GM19395 (cell line): ENCODE measurements at regions not wholly inside any gene's neighbourhood (a gene's known extent, or its start where the extent isn't known, plus 50 kb on each side); places are given as distances from the start of the nearest gene placed in this dataset.

Experiments
- ATAC-seq: cut with Tn5 transposase; IDR thresholded peaks from one replicate; pipeline ENCODE4 v1.9.1; 2021; ENCODE audit warnings: mild to moderate bottlenecking, moderate library complexity; ENCODE audit not compliant: unreplicated experiment

DNA sequence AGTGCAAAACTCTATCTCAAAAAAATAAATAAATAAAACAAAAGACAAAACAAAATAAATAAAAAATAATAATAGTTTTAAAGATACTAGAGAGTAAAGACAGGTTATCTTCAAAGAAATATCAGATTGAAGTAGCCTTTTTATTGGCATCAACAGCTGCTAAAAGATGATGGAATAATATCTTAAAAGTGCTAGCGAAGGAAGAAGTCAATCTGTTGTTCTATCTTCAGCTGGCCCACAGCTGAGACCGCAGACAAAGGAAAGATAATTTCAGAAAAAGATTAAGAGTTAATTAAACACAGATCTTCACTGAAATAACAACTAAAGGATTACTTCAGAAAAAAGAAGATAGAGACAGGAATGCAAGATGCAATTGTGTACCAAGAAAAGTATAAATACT, 130.2 kb upstream of the PKDCC start:
- ATAC-seq: no peak

DNA sequence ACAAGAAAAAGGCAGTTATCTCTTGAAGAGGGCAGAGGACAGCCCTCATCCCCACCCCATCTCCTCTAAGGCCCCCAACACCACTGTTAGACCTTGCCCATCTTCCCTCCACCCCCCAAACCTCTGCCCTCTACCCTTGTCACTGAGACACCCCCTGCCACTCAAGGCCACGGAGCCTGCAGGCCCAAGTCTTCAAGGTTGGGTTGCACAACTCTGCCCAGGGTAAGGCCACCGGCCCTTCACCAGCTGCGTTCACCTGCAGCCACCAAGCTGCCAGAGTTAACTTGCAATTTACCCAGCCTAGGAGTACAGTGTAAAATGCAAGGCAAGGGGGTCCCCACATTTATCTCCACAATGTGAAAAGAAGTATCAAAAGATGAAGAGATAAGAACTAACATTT, 128.7 kb upstream of the PKDCC start:
- ATAC-seq: no peak

GRCh38 chr2:41920181-41920580, 127.6 kb upstream of the PKDCC start:
- no peak for ATAC-seq

DNA sequence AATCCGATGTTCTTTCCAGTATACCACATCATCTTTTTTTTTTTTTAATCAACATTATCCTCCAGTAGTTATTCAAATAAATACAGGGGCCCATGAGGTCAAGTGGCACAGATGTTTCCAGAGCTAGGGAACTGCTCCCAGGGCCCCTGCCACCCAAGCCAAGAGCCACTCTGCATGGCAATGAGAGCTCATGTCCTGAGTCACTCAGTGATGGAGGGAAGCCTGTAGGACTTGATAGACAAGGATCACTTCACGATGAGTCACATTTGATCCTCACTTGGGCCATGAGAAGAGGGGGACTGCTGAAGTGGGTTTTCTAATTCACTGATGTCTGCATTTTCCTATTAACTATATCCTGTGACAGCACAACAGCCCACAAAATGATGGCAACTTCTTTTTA, 127.0 kb upstream of the PKDCC start:
- ATAC-seq: no peak

DNA sequence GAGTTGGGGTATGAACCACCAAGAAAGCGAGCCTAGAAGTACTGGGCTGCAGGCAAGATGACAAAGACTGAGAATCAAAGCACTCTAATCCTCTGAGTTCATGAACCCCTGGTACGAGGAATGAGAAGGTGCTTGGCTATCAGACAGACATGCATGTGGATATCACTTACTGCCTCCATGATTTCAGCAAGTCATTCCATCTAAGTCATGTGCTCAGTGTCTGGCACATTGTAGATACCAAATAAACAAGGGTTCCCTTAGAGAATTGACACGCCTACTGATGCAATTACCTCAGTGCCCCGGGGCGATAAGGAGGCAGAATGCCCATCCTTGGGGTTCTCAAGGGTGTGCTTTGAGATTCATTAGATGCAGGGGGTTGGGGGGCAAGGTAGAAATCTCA, 125.6 kb upstream of the PKDCC start:
- no peak for ATAC-seq

- ATAC-seq: no peak
Observed at GRCh38 chr2:41923156-41923786, 124.5 kb upstream of the PKDCC start.

DNA sequence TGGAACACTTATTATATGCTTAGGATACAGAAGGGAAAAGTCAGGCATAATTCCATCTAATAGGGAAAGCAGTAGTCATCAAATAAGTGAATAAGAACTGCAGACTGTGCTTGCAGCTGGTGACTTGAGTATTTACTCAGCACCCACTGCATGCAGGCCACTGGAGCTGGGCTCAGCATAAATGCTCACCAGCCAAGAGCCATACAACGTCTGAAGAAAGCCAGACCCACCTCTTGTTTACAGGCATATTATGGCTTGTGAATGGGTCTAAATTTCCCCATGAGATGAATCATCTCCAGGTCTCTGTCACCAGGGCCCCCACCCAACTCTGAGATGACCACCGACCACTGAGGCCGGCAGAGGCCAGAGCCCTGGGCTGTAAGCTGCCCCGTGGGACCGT, 123.8 kb upstream of the PKDCC start:
- no peak for ATAC-seq

GRCh38 chr2:41924709-41925408, 123.0 kb upstream of the PKDCC start:
- no peak for ATAC-seq

- ATAC-seq: no peak
Observed at GRCh38 chr2:41925712-41926111, 122.1 kb upstream of the PKDCC start.

DNA sequence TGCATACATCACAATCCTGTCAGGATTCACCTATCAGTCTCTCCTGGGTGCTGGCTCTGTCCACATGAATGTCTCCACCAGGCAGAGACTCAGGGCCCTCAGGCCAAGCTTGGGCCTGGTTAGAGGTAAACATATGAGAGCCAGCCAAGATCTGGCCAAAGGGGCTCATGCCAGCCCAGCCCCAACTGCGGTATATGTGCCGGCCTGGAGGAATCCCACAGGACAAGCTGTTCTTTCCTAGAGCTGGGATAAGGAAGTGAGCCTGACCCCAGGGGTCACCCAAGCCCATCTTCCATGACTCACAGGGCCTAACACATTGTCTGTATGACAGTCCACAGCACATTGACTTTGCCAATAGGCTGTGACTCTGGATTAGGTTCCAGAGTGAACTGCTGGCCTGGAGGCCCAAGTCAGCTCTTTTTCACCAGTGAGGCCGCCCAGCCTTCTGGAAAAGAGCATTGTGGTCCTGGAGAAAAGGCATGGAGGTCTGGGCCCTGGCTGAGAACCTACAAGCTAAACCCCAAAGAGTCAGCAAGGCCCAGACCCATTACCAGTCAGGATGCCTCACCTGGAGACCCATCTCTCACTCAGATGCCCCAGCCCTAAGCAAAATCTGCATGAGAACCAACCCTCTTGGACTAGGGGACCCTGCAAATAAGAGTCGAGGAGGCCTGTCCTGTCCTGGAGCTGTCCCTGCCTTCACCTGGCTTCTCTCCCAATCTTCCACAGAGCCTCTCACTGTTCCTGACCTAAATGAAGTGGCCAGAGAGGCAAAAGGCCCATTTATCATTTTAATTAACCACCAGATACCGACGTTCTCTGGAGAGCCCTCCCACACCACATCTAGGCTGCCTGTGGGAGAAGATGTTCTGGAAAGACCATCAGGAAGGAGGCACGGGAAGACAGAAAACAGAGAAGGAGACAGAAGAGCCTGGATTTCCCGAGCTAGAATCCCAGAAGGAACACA, 120.9 kb upstream of the PKDCC start:
- no peak for ATAC-seq

- no peak for ATAC-seq
Observed at GRCh38 chr2:41927581-41928264, 120.1 kb upstream of the PKDCC start.

- ATAC-seq: no peak
Observed at GRCh38 chr2:41928526-41928925, 119.3 kb upstream of the PKDCC start.

DNA sequence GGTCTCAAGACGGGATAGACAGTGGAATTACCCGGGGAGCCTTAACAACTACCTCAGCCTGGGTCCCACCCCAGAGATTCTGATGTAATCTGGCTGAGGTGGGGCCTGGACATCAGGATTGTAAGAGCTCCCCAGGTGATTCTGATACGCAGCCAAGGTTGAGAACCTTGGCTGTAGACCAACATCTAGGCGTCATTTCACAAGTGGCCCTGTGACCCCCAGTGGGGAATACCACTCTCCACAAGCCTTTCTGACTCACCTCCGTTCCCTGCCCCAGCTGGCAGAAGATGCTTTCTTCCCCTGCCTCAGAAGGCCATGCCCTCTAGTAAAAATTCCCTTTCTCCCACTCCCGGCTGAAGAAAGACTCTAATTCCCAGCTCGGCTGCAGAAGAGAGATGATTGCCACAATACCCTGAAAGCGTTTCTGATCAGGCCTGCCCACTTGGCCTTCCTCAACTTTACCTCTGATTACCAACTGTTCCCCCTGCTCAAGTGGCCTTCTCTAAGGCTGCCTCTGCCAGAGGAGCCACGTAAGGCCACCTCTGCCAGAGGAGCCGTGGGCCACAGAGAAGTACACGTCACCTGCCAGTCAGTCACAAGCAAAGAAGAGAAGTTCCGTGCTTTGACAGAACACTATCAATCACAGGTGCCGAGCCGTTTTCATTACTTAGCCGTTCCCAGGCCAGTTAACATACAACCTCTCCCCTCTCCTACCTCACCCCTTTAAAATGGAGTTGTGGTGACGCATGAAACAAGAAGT, 116.8 kb upstream of the PKDCC start:
- no peak for ATAC-seq

DNA sequence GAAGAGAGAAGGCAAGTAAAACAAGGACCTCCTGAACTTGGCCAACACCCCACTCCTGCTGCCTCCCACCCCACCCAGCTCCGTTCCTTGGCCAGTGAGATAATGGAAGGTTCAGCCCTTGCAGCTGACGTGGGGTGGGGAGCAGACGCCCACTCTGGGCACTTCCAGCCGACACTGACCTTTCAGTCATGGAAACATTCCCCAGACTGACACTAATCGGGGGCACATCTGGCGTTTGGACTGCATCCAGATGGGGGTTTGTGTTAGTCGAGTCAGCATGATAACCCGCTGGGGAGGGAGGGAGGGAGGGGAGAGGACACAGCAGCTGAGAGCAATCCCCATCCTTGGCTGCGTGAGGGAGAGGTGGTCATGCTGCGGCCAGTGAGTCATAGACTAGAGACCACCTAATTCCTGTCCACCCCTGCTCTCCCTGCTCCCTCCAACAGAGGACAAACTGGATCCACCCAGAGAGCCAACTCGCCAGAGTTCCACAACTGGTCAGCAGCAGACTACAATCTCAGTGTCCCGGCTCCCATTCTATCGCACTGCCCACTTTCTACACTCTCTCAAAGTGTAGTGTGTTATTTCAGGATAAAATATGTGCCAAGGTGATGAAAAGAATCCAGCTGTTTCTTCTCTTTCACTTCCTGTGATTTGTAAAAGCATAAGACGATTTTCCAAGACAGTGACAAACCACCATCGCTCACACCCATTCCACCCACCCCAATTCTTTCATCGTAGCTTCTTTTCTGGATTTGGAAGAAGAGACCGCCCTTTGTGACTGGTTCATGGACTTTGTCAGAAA, 115.4 kb upstream of the PKDCC start:
- no peak for ATAC-seq

DNA sequence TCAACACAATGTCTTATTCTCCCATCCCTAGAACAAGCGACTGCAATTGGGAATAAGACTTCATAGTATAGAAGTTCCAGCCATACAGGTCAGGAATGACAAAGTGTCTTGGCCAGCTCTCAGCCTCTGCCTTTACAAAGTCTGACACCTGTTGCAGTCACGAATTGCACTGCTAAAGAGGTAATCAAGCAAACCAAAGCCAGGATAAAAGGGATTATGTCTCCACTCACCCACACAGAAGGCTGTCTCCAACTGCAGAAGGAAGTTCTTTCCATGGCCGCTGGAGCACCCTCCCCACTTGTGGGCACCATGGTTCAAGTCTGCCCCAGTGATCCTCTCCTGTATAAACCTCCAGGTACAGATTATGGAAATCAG, 114.8 kb upstream of the PKDCC start:
- ATAC-seq: no peak

- ATAC-seq: no peak
Observed at GRCh38 chr2:41933585-41934320, 114.1 kb upstream of the PKDCC start.

- no peak for ATAC-seq
Observed at GRCh38 chr2:41934329-41934958, 113.4 kb upstream of the PKDCC start.

GRCh38 chr2:41935002-41935401, 112.8 kb upstream of the PKDCC start:
- ATAC-seq: no peak

- ATAC-seq: no peak
Observed at GRCh38 chr2:41935825-41936224, 112.0 kb upstream of the PKDCC start.
